NCI-H1417 treated with DMSO at 0.1 percent for 48 hours (cell line): ENCODE measurements at regions not wholly inside any gene's neighbourhood (a gene's known extent, or its start where the extent isn't known, plus 50 kb on each side); places are given as distances from the start of the nearest gene placed in this dataset.

Source experiments
- DNase-seq: peaks from one replicate; lab custom pipeline; 2025; lab: John Stamatoyannopoulos, UW

GRCh38 chr12:25755136-25755970, 202.3 kb upstream of the LMNTD1 start:
- DNase-seq = no peak

GRCh38 chr12:25755971-25756260, 202.6 kb upstream of the RASSF8 start:
- no peak for DNase-seq

GRCh38 chr12:25757037-25757665, 201.3 kb upstream of the RASSF8 start:
- no peak for DNase-seq

GRCh38 chr12:25759752-25760151, 198.7 kb upstream of the RASSF8 start:
- no peak for DNase-seq

GRCh38 chr12:25761356-25761755, 197.1 kb upstream of the RASSF8 start:
- DNase-seq = no peak

GRCh38 chr12:25764409-25764808, 194.1 kb upstream of the RASSF8 start:
- no peak for DNase-seq

GRCh38 chr12:25764892-25765291, 193.6 kb upstream of the RASSF8 start:
- DNase-seq = no peak

- no peak for DNase-seq
These were observed 190.9 kb upstream of the RASSF8 start for GRCh38 chr12:25767606-25768005.

GRCh38 chr12:25768151-25768550, 190.3 kb upstream of the RASSF8 start:
- no peak for DNase-seq

- no peak for DNase-seq
These were observed 189.2 kb upstream of the RASSF8 start for GRCh38 chr12:25769082-25769945.

GRCh38 chr12:25771041-25771440, 187.4 kb upstream of the RASSF8 start:
- DNase-seq = no peak

GRCh38 chr12:25771476-25771875, 187.0 kb upstream of the RASSF8 start:
- no peak for DNase-seq

GRCh38 chr12:25775968-25776367, 182.5 kb upstream of the RASSF8 start:
- DNase-seq = no peak

GRCh38 chr12:25780771-25781170, 177.7 kb upstream of the RASSF8 start:
- DNase-seq = no peak

GRCh38 chr12:25781232-25781631, 177.2 kb upstream of the RASSF8 start:
- DNase-seq = peak; percentile 65

- no peak for DNase-seq
These were observed 174.9 kb upstream of the RASSF8 start for GRCh38 chr12:25783566-25783965.

- DNase-seq = no peak
These were observed 173.8 kb upstream of the RASSF8 start for GRCh38 chr12:25784669-25785068.

GRCh38 chr12:25785134-25785533, 173.3 kb upstream of the RASSF8 start:
- DNase-seq = no peak

GRCh38 chr12:25787701-25788100, 170.8 kb upstream of the RASSF8 start:
- DNase-seq = no peak

- DNase-seq = no peak
These were observed 169.6 kb upstream of the RASSF8 start for GRCh38 chr12:25788707-25789442.

- no peak for DNase-seq
These were observed 168.9 kb upstream of the RASSF8 start for GRCh38 chr12:25789541-25789944.

GRCh38 chr12:25792031-25792430, 166.5 kb upstream of the RASSF8 start:
- no peak for DNase-seq
